Smooth muscle cell (in vitro differentiated cells): ENCODE measurements at regions not wholly inside any gene's neighbourhood (a gene's known extent, or its start where the extent isn't known, plus 50 kb on each side); places are given as distances from the start of the nearest gene placed in this dataset.

ENCODE experiments used
- DNase-seq: peaks from one replicate; lab custom pipeline; 2025; ENCODE audit not compliant: unreplicated experiment; lab: John Stamatoyannopoulos, UW
- H2AFZ ChIP-seq: fragments of 200-600 bp; sonication (generic); 2 replicates; pipeline ENCODE4 v1.6.0; 2016; ENCODE audit warnings: antibody characterized with exemption, low read depth, mild to moderate bottlenecking
- H3F3A ChIP-seq: fragments of 200-600 bp; sonication (generic); 2 replicates; pipeline ENCODE4 v1.6.0; 2017; ENCODE audit warnings: antibody characterized with exemption, low read depth
- H3K27ac ChIP-seq: fragments of 200-600 bp; sonication (generic); 2 replicates; pipeline ENCODE4 v1.5.1; 2016; ENCODE audit warnings: low read depth, mild to moderate bottlenecking
- H3K27me3 ChIP-seq: fragments of 200-600 bp; sonication (generic); 2 replicates; pipeline ENCODE4 v1.6.1; 2016; ENCODE audit warnings: low read depth, mild to moderate bottlenecking
- H3K36me3 ChIP-seq: fragments of 200-600 bp; sonication (generic); 2 replicates; pipeline ENCODE4 v1.5.1; 2016; ENCODE audit warnings: low read depth
- H3K4me1 ChIP-seq: fragments of 200-600 bp; sonication (generic); 2 replicates; pipeline ENCODE4 v1.5.1; 2016; ENCODE audit warnings: low read depth
- H3K4me2 ChIP-seq: fragments of 200-600 bp; sonication (generic); 2 replicates; pipeline ENCODE4 v1.6.0; 2016; ENCODE audit warnings: mild to moderate bottlenecking
- H3K4me3 ChIP-seq: fragments of 200-600 bp; sonication (generic); 2 replicates; pipeline ENCODE4 v1.5.1; 2016; ENCODE audit warnings: mild to moderate bottlenecking
- H3K79me2 ChIP-seq: fragments of 200-600 bp; sonication (generic); 2 replicates; pipeline ENCODE4 v1.6.0; 2016; ENCODE audit warnings: low read depth, mild to moderate bottlenecking
- H3K9ac ChIP-seq: fragments of 200-600 bp; sonication (generic); 2 replicates; pipeline ENCODE4 v1.6.0; 2016; ENCODE audit warnings: low read depth
- H3K9me3 ChIP-seq: fragments of 200-600 bp; sonication (generic); replicated peaks from 2 replicates; pipeline ENCODE4 v1.5.1; 2016; ENCODE audit warnings: low read depth
- H4K20me1 ChIP-seq: fragments of 200-600 bp; sonication (generic); 2 replicates; pipeline ENCODE4 v1.6.0; 2016; ENCODE audit warnings: low read depth
- CTCF ChIP-seq: fragments of 200-600 bp; sonication (generic); IDR thresholded peaks from 2 replicates; pipeline ENCODE4 v1.5.1; 2017; ENCODE audit warnings: borderline replicate concordance, mild to moderate bottlenecking, antibody characterized with exemption; ENCODE audit not compliant: insufficient read depth, poor library complexity, severe bottlenecking
- WGBS: methylation state at CpG from one replicate; pipeline ENCODE4 v1.1.7; 2016; ENCODE audit warnings: low lambda C conversion rate; 5-methylcytosine and 5-hydroxymethylcytosine counted together

GRCh38 chr1:200302192-200302920 lies 107.5 kb downstream of the ZNF281 start:
- Histone ChIP-seq H3K27me3 (peaks cover 36% of the 10 kb centered on the region), H2AFZ (peak overlapping the region; percentile 57), H3K27ac (no peak overlapping the region), H4K20me1 (no peaks in the 10 kb centered on the region), H3K36me3 (no peaks in the 10 kb centered on the region), H3K4me3 (peak overlapping the region; percentile 79), H3K79me2 (no peaks in the 10 kb centered on the region), H3K4me1 (no peaks in the 10 kb centered on the region), H3F3A (no peaks in the 10 kb centered on the region), H3K9me3 (no peaks in the 10 kb centered on the region), H3K4me2 (peak overlapping the region; percentile 98), H3K9ac (no peak overlapping the region)
- 2% methylated on average over 36 of the region's 36 CpGs for WGBS
- DNase-seq, result no peak
- TF ChIP-seq CTCF, result peak; percentile 7

- Histone ChIP-seq H3K4me3 (no peak overlapping the region), H3K27me3 (peaks cover 36% of the 10 kb centered on the region), H2AFZ (no peak overlapping the region), H3F3A (no peaks in the 10 kb centered on the region), H3K9ac (no peak overlapping the region), H3K27ac (no peak overlapping the region), H3K4me2 (no peak overlapping the region), H3K4me1 (no peaks in the 10 kb centered on the region), H3K79me2 (no peaks in the 10 kb centered on the region), H3K9me3 (no peaks in the 10 kb centered on the region), H4K20me1 (no peaks in the 10 kb centered on the region), H3K36me3 (no peaks in the 10 kb centered on the region)
- no peak for TF ChIP-seq CTCF
- DNase-seq, result no peak
- WGBS, result 90% methylated on average over 3 of the region's 3 CpGs
Measured at GRCh38 chr1:200301152-200301551, 108.7 kb downstream of the ZNF281 start.

- Histone ChIP-seq H3K4me1 (no peaks in the 10 kb centered on the region), H4K20me1 (no peaks in the 10 kb centered on the region), H3K27me3 (peaks cover 36% of the 10 kb centered on the region), H3K79me2 (no peaks in the 10 kb centered on the region), H3K4me2 (no peak overlapping the region), H3K9me3 (no peaks in the 10 kb centered on the region), H3K36me3 (no peaks in the 10 kb centered on the region), H2AFZ (no peak overlapping the region), H3K27ac (no peak overlapping the region), H3F3A (no peaks in the 10 kb centered on the region), H3K4me3 (no peak overlapping the region), H3K9ac (no peak overlapping the region)
- no peak for DNase-seq
- WGBS, result 88% methylated on average over 1 of the region's 1 CpG
- TF ChIP-seq CTCF, result no peak
Measured at GRCh38 chr1:200299571-200299970, 110.3 kb downstream of the ZNF281 start.

GRCh38 chr1:200298242-200298641 lies 111.6 kb downstream of the ZNF281 start:
- H4K20me1 ChIP-seq, result no peaks in the 10 kb centered on the region
- no peak for TF ChIP-seq CTCF
- 88% methylated on average over 1 of the region's 1 CpG for WGBS

More at GRCh38 chr1:200298242-200298641, 111.6 kb downstream of the ZNF281 start:
- H2AFZ ChIP-seq, result no peak overlapping the region
- no peaks in the 10 kb centered on the region for H3K36me3 ChIP-seq
- H3K27ac ChIP-seq, result no peak overlapping the region
- H3K9ac ChIP-seq, result no peak overlapping the region
- H3K4me2 ChIP-seq, result no peak overlapping the region
- H3K4me3 ChIP-seq, result no peak overlapping the region
- H3F3A ChIP-seq, result no peaks in the 10 kb centered on the region
- H3K4me1 ChIP-seq, result no peaks in the 10 kb centered on the region
- peaks cover 32% of the 10 kb centered on the region for H3K27me3 ChIP-seq
- H3K79me2 ChIP-seq, result no peaks in the 10 kb centered on the region
- no peaks in the 10 kb centered on the region for H3K9me3 ChIP-seq
- DNase-seq, result no peak
